SU-DHL-6 (cell line): ENCODE measurements at regions not wholly inside any gene's neighbourhood (a gene's known extent, or its start where the extent isn't known, plus 50 kb on each side); places are given as distances from the start of the nearest gene placed in this dataset.

ENCODE experiments used
- H2AFZ ChIP-seq: fragments of 200-600 bp; sonication (generic); 2 replicates; pipeline ENCODE4 v1.6.1; 2014; ENCODE audit warnings: low read depth, mild to moderate bottlenecking, moderate library complexity, mixed read lengths, antibody characterized with exemption, low read length; ENCODE audit not compliant: severe bottlenecking
- H3F3A ChIP-seq: fragments of 200-600 bp; shearing (Covaris generic); 2 replicates; pipeline ENCODE4 v1.6.0; 2016; ENCODE audit warnings: antibody characterized with exemption, mild to moderate bottlenecking; ENCODE audit not compliant: insufficient read depth
- H3K27ac ChIP-seq: fragments of 200-600 bp; sonication (generic); 2 replicates; pipeline ENCODE4 v1.5.1; 2016; ENCODE audit warnings: low read depth, mild to moderate bottlenecking, low read length, moderate library complexity, mixed read lengths
- H3K27me3 ChIP-seq: fragments of 200-600 bp; sonication (generic), shearing (Covaris generic); 2 replicates; pipeline ENCODE4 v1.6.0; 2014; ENCODE audit warnings: mild to moderate bottlenecking, low read length
- H3K36me3 ChIP-seq: fragments of 200-600 bp; sonication (generic); 2 replicates; pipeline ENCODE4 v1.6.1; 2014; ENCODE audit warnings: mild to moderate bottlenecking, low read length, mixed read lengths
- H3K4me2 ChIP-seq: fragments of 300-600, 200-600 bp; shearing (Covaris generic), sonication (generic); 2 replicates; pipeline ENCODE4 v1.6.0; 2014; ENCODE audit warnings: low read length, low read depth, mild to moderate bottlenecking; ENCODE audit not compliant: poor library complexity, severe bottlenecking
- H3K4me3 ChIP-seq: fragments of 200-600 bp; sonication (generic); 2 replicates; pipeline ENCODE4 v1.5.1; 2014; ENCODE audit warnings: antibody characterized with exemption, low read length, mild to moderate bottlenecking, mixed read lengths; ENCODE audit not compliant: insufficient read depth, poor library complexity, severe bottlenecking
- H3K79me2 ChIP-seq: fragments of 200-600 bp; sonication (generic); 2 replicates; pipeline ENCODE4 v1.6.1; 2014; ENCODE audit warnings: mild to moderate bottlenecking, low read length, moderate library complexity; ENCODE audit not compliant: insufficient read depth
- H3K9ac ChIP-seq: fragments of 200-600 bp; sonication (generic); 2 replicates; pipeline ENCODE4 v1.7.0; 2014; ENCODE audit warnings: mild to moderate bottlenecking, low read length
- H3K9me2 ChIP-seq: fragments of 200-600 bp; sonication (generic); replicated peaks from 2 replicates; pipeline ENCODE4 v1.6.1; 2014; ENCODE audit warnings: low read length; ENCODE audit not compliant: insufficient read depth
- H3K9me3 ChIP-seq: fragments of 200-600 bp; sonication (generic); 2 replicates; pipeline ENCODE4 v1.6.1; 2014; ENCODE audit warnings: low read length, mixed read lengths; ENCODE audit not compliant: insufficient read depth
- H4K20me1 ChIP-seq: fragments of 200-600 bp; sonication (generic); 2 replicates; pipeline ENCODE4 v1.6.1; 2014; ENCODE audit warnings: low read depth, mild to moderate bottlenecking, antibody characterized with exemption, low read length, moderate library complexity, mixed read lengths
- EZH2phosphoT487 ChIP-seq: fragments of 200-600 bp; sonication (generic), shearing (Covaris generic); conservative IDR thresholded peaks from 2 replicates; pipeline ENCODE4 v1.6.1; 2018; ENCODE audit warnings: mild to moderate bottlenecking, antibody characterized with exemption, low read length, moderate library complexity, mixed read lengths
- TF ChIP-seq, protein P1 (sequence below): fragments of 200-600 bp; sonication (generic); IDR thresholded peaks from one replicate; pipeline ENCODE4 v1.5.1; 2017; ENCODE audit warnings: antibody characterized with exemption, mild to moderate bottlenecking, low read length, moderate library complexity; ENCODE audit not compliant: insufficient read depth, poor library complexity, severe bottlenecking

- H3K9ac ChIP-seq, result no peak overlapping the region
- no peak overlapping the region for H2AFZ ChIP-seq
- H3K27me3 ChIP-seq, result no peaks in the 10 kb centered on the region
- no peak overlapping the region for H3K27ac ChIP-seq
- H3K9me2 ChIP-seq, result no peaks in the 10 kb centered on the region
- H3K4me3 ChIP-seq, result no peak overlapping the region
- H4K20me1 ChIP-seq, result no peaks in the 10 kb centered on the region
- 0 out of 2 replicates have a peak, but pooled peaks cover 4% of the 10 kb centered on the region for H3K36me3 ChIP-seq
- no peaks in the 10 kb centered on the region for H3K79me2 ChIP-seq
- no peak overlapping the region for H3K4me2 ChIP-seq
- TF ChIP-seq EZH2phosphoT487, result no peak
- TF ChIP-seq, protein P1, sequence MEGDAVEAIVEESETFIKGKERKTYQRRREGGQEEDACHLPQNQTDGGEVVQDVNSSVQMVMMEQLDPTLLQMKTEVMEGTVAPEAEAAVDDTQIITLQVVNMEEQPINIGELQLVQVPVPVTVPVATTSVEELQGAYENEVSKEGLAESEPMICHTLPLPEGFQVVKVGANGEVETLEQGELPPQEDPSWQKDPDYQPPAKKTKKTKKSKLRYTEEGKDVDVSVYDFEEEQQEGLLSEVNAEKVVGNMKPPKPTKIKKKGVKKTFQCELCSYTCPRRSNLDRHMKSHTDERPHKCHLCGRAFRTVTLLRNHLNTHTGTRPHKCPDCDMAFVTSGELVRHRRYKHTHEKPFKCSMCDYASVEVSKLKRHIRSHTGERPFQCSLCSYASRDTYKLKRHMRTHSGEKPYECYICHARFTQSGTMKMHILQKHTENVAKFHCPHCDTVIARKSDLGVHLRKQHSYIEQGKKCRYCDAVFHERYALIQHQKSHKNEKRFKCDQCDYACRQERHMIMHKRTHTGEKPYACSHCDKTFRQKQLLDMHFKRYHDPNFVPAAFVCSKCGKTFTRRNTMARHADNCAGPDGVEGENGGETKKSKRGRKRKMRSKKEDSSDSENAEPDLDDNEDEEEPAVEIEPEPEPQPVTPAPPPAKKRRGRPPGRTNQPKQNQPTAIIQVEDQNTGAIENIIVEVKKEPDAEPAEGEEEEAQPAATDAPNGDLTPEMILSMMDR, result no peak
- no peaks in the 10 kb centered on the region for H3F3A ChIP-seq
- 0 out of 2 replicates have a peak, but pooled peaks cover 6% of the 10 kb centered on the region for H3K9me3 ChIP-seq
Observed at GRCh38 chr13:111020021-111020420, 95.1 kb upstream of the ARHGEF7 start.

- Histone ChIP-seq H3K79me2 (no peaks in the 10 kb centered on the region), H3K4me2 (no peak overlapping the region), H3K36me3 (0 out of 2 replicates have a peak, but pooled peaks cover 4% of the 10 kb centered on the region), H3K9ac (no peak overlapping the region), H3K27ac (no peak overlapping the region), H2AFZ (no peak overlapping the region), H3K9me3 (0 out of 2 replicates have a peak, but pooled peaks cover 6% of the 10 kb centered on the region), H3K4me3 (no peak overlapping the region), H3F3A (no peaks in the 10 kb centered on the region), H4K20me1 (no peaks in the 10 kb centered on the region), H3K27me3 (no peaks in the 10 kb centered on the region), H3K9me2 (no peaks in the 10 kb centered on the region)
- TF ChIP-seq EZH2phosphoT487, result no peak
- TF ChIP-seq, protein P1, result no peak
Observed at GRCh38 chr13:111017755-111018459, 97.2 kb upstream of the ARHGEF7 start.

- H3K27ac ChIP-seq, result no peak overlapping the region
- TF ChIP-seq, protein P1, result no peak
- no peak for TF ChIP-seq EZH2phosphoT487
- H3K4me3 ChIP-seq, result no peak overlapping the region
- H3K9me2 ChIP-seq, result no peaks in the 10 kb centered on the region
- no peak overlapping the region for H3K4me2 ChIP-seq
- no peaks in the 10 kb centered on the region for H3F3A ChIP-seq
- H3K9ac ChIP-seq, result no peak overlapping the region
- no peaks in the 10 kb centered on the region for H3K79me2 ChIP-seq
- H3K36me3 ChIP-seq, result no peaks in the 10 kb centered on the region
- H3K27me3 ChIP-seq, result no peaks in the 10 kb centered on the region
- no peaks in the 10 kb centered on the region for H4K20me1 ChIP-seq
- no peak overlapping the region for H2AFZ ChIP-seq
- H3K9me3 ChIP-seq, result no peaks in the 10 kb centered on the region
Observed at GRCh38 chr13:111013196-111013595, 98.3 kb upstream of the ANKRD10 start.
